ENCODE measurements at regions not wholly inside any gene's neighbourhood (a gene's known extent, or its start where the extent isn't known, plus 50 kb on each side); places are given as distances from the start of the nearest gene placed in this dataset.
A peak's percentile ranks its signal among the peaks of the same experiment; 100 is the strongest.

- DNase-seq, result no peak
- no peak overlapping the region for H3K4me3 ChIP-seq (ENCODE audit: low read length)
- H3K27me3 ChIP-seq (ENCODE audit: control insufficient read depth, insufficient read depth), result no peaks in the 10 kb centered on the region
- H3K9me3 ChIP-seq (ENCODE audit: control insufficient read depth, low read length), result no peaks in the 10 kb centered on the region
- H3K4me1 ChIP-seq (ENCODE audit: control insufficient read depth, insufficient read depth, low read length), result no peaks in the 10 kb centered on the region
- ATAC-seq, result no peak
- H3K27ac ChIP-seq (ENCODE audit: low read length), result no peak overlapping the region
- WGBS, result 21% methylated on average over 2 of the region's 2 CpGs
- intact Hi-C loops (cut with DNase I), result no loop called here
Observed at GRCh38 chr2:191539068-191539467, 138.9 kb upstream of the NABP1 start.

GRCh38 chr2:191540681-191541080 lies 137.3 kb upstream of the NABP1 start:
- intact Hi-C loops (cut with DNase I), result no loop called here
- H3K27me3 ChIP-seq (ENCODE audit: control insufficient read depth, insufficient read depth), result no peaks in the 10 kb centered on the region
- H3K4me1 ChIP-seq (ENCODE audit: control insufficient read depth, insufficient read depth, low read length), result no peaks in the 10 kb centered on the region
- no peak overlapping the region for H3K4me3 ChIP-seq (ENCODE audit: low read length)
- 79% methylated on average over 2 of the region's 2 CpGs for WGBS
- no peak for ATAC-seq
- no peak for DNase-seq
- H3K27ac ChIP-seq (ENCODE audit: low read length), result no peak overlapping the region
- no peaks in the 10 kb centered on the region for H3K9me3 ChIP-seq (ENCODE audit: control insufficient read depth, low read length)

- no peak overlapping the region for H3K27ac ChIP-seq (ENCODE audit: low read length)
- ATAC-seq, result no peak
- no peak for DNase-seq
- no peak overlapping the region for H3K4me3 ChIP-seq (ENCODE audit: low read length)
- WGBS, result 48% methylated on average over 2 of the region's 2 CpGs
- intact Hi-C loops (cut with DNase I), result no loop called here
- H3K9me3 ChIP-seq (ENCODE audit: control insufficient read depth, low read length), result no peaks in the 10 kb centered on the region
- no peaks in the 10 kb centered on the region for H3K27me3 ChIP-seq (ENCODE audit: control insufficient read depth, insufficient read depth)
- no peaks in the 10 kb centered on the region for H3K4me1 ChIP-seq (ENCODE audit: control insufficient read depth, insufficient read depth, low read length)
Observed at GRCh38 chr2:191543708-191544107, 134.2 kb upstream of the NABP1 start.

- no peak overlapping the region for H3K27ac ChIP-seq (ENCODE audit: low read length)
- no peaks in the 10 kb centered on the region for H3K4me1 ChIP-seq (ENCODE audit: control insufficient read depth, insufficient read depth, low read length)
- no peak for ATAC-seq
- no peaks in the 10 kb centered on the region for H3K9me3 ChIP-seq (ENCODE audit: control insufficient read depth, low read length)
- no peak overlapping the region for H3K4me3 ChIP-seq (ENCODE audit: low read length)
- intact Hi-C loops (cut with DNase I), result no loop called here
- DNase-seq, result no peak
- H3K27me3 ChIP-seq (ENCODE audit: control insufficient read depth, insufficient read depth), result no peaks in the 10 kb centered on the region
Observed at GRCh38 chr2:191544461-191545062, 133.4 kb upstream of the NABP1 start.

GRCh38 chr2:191545361-191545760 lies 132.6 kb upstream of the NABP1 start:
- no peaks in the 10 kb centered on the region for H3K27me3 ChIP-seq (ENCODE audit: control insufficient read depth, insufficient read depth)
- intact Hi-C loops (cut with DNase I), result no loop called here
- WGBS, result 90% methylated on average over 2 of the region's 2 CpGs
- ATAC-seq, result no peak
- no peak overlapping the region for H3K27ac ChIP-seq (ENCODE audit: low read length)
- H3K4me1 ChIP-seq (ENCODE audit: control insufficient read depth, insufficient read depth, low read length), result no peaks in the 10 kb centered on the region
- H3K9me3 ChIP-seq (ENCODE audit: control insufficient read depth, low read length), result no peaks in the 10 kb centered on the region
- H3K4me3 ChIP-seq (ENCODE audit: low read length), result no peak overlapping the region
- no peak for DNase-seq

- Histone ChIP-seq H3K27ac (ENCODE audit: low read length) (no peak overlapping the region), H3K4me1 (ENCODE audit: control insufficient read depth, insufficient read depth, low read length) (no peaks in the 10 kb centered on the region), H3K27me3 (ENCODE audit: control insufficient read depth, insufficient read depth) (peaks cover 3% of the 10 kb centered on the region), H3K9me3 (ENCODE audit: control insufficient read depth, low read length) (no peaks in the 10 kb centered on the region), H3K4me3 (ENCODE audit: low read length) (no peak overlapping the region)
- WGBS, result 44% methylated on average over 6 of the region's 6 CpGs
- DNase-seq (no peak), ATAC-seq (no peak)
- intact Hi-C loops (cut with DNase I), result loop anchor here in 1 of 4 donors (5.0 kb wide), 1 partner anchor 140 kb away; no protein-coding TSS in a partner anchor
Observed at GRCh38 chr2:191552066-191552465, 125.9 kb upstream of the NABP1 start.

GRCh38 chr2:191554240-191554639 lies 123.7 kb upstream of the NABP1 start:
- no peak overlapping the region for H3K4me3 ChIP-seq (ENCODE audit: low read length)
- no peak overlapping the region for H3K27ac ChIP-seq (ENCODE audit: low read length)
- ATAC-seq (no peak), DNase-seq (no peak)
- intact Hi-C loops (cut with DNase I), result loop anchor here in 1 of 4 donors (5.0 kb wide), 1 partner anchor 138 kb away; no protein-coding TSS in a partner anchor
- no peaks in the 10 kb centered on the region for H3K9me3 ChIP-seq (ENCODE audit: control insufficient read depth, low read length)
- H3K4me1 ChIP-seq (ENCODE audit: control insufficient read depth, insufficient read depth, low read length), result no peaks in the 10 kb centered on the region
- WGBS, result 86% methylated on average over 3 of the region's 3 CpGs
- peaks cover 3% of the 10 kb centered on the region for H3K27me3 ChIP-seq (ENCODE audit: control insufficient read depth, insufficient read depth)

GRCh38 chr2:191555092-191555742 lies 122.7 kb upstream of the NABP1 start:
- Histone ChIP-seq H3K4me3 (ENCODE audit: low read length) (no peak overlapping the region), H3K9me3 (ENCODE audit: control insufficient read depth, low read length) (no peaks in the 10 kb centered on the region), H3K4me1 (ENCODE audit: control insufficient read depth, insufficient read depth, low read length) (no peaks in the 10 kb centered on the region), H3K27ac (ENCODE audit: low read length) (no peak overlapping the region), H3K27me3 (ENCODE audit: control insufficient read depth, insufficient read depth) (peaks cover 3% of the 10 kb centered on the region)
- intact Hi-C loops (cut with DNase I), result no loop called here
- ATAC-seq (peak; percentile 92 to 93), DNase-seq (peak; percentile 76 to 89 (median 87))
- WGBS, result 2% methylated on average over 10 of the region's 10 CpGs

- WGBS, result 76% methylated on average over 2 of the region's 2 CpGs
- no peak for ATAC-seq
- intact Hi-C loops (cut with DNase I), result no loop called here
- H3K4me1 ChIP-seq (ENCODE audit: control insufficient read depth, insufficient read depth, low read length), result no peaks in the 10 kb centered on the region
- H3K9me3 ChIP-seq (ENCODE audit: control insufficient read depth, low read length), result no peaks in the 10 kb centered on the region
- H3K27ac ChIP-seq (ENCODE audit: low read length), result no peak overlapping the region
- no peak overlapping the region for H3K4me3 ChIP-seq (ENCODE audit: low read length)
- DNase-seq, result no peak
- H3K27me3 ChIP-seq (ENCODE audit: control insufficient read depth, insufficient read depth), result peaks cover 3% of the 10 kb centered on the region
Observed at GRCh38 chr2:191556463-191556862, 121.5 kb upstream of the NABP1 start.

GRCh38 chr2:191557841-191558240 lies 120.1 kb upstream of the NABP1 start:
- no peak for DNase-seq
- Histone ChIP-seq H3K9me3 (ENCODE audit: control insufficient read depth, low read length) (no peaks in the 10 kb centered on the region), H3K4me1 (ENCODE audit: control insufficient read depth, insufficient read depth, low read length) (no peaks in the 10 kb centered on the region), H3K27me3 (ENCODE audit: control insufficient read depth, insufficient read depth) (peaks cover 3% of the 10 kb centered on the region), H3K4me3 (ENCODE audit: low read length) (no peak overlapping the region), H3K27ac (ENCODE audit: low read length) (no peak overlapping the region)
- 90% methylated on average over 5 of the region's 5 CpGs for WGBS
- intact Hi-C loops (cut with DNase I), result no loop called here
- no peak for ATAC-seq

GRCh38 chr2:191559569-191559968 lies 118.4 kb upstream of the NABP1 start:
- no peaks in the 10 kb centered on the region for H3K9me3 ChIP-seq (ENCODE audit: control insufficient read depth, low read length)
- H3K27ac ChIP-seq (ENCODE audit: low read length), result no peak overlapping the region
- ATAC-seq (no peak), DNase-seq (no peak)
- H3K4me1 ChIP-seq (ENCODE audit: control insufficient read depth, insufficient read depth, low read length), result no peaks in the 10 kb centered on the region
- H3K27me3 ChIP-seq (ENCODE audit: control insufficient read depth, insufficient read depth), result no peaks in the 10 kb centered on the region
- no peak overlapping the region for H3K4me3 ChIP-seq (ENCODE audit: low read length)
- WGBS, result 93% methylated on average over 4 of the region's 4 CpGs
- intact Hi-C loops (cut with DNase I), result no loop called here

Measured in right cardiac atrium (tissue), 5 donors.